Smooth muscle cell (in vitro differentiated cells): ENCODE measurements at regions not wholly inside any gene's neighbourhood (a gene's known extent, or its start where the extent isn't known, plus 50 kb on each side); places are given as distances from the start of the nearest gene placed in this dataset.

Source experiments
- DNase-seq: peaks from one replicate; lab custom pipeline; 2025; ENCODE audit not compliant: unreplicated experiment; lab: John Stamatoyannopoulos, UW
- H2AFZ ChIP-seq: fragments of 200-600 bp; sonication (generic); 2 replicates; pipeline ENCODE4 v1.6.0; 2016; ENCODE audit warnings: antibody characterized with exemption, low read depth, mild to moderate bottlenecking
- H3F3A ChIP-seq: fragments of 200-600 bp; sonication (generic); 2 replicates; pipeline ENCODE4 v1.6.0; 2017; ENCODE audit warnings: antibody characterized with exemption, low read depth
- H3K27ac ChIP-seq: fragments of 200-600 bp; sonication (generic); 2 replicates; pipeline ENCODE4 v1.5.1; 2016; ENCODE audit warnings: low read depth, mild to moderate bottlenecking
- H3K27me3 ChIP-seq: fragments of 200-600 bp; sonication (generic); 2 replicates; pipeline ENCODE4 v1.6.1; 2016; ENCODE audit warnings: low read depth, mild to moderate bottlenecking
- H3K36me3 ChIP-seq: fragments of 200-600 bp; sonication (generic); 2 replicates; pipeline ENCODE4 v1.5.1; 2016; ENCODE audit warnings: low read depth
- H3K4me1 ChIP-seq: fragments of 200-600 bp; sonication (generic); 2 replicates; pipeline ENCODE4 v1.5.1; 2016; ENCODE audit warnings: low read depth
- H3K4me2 ChIP-seq: fragments of 200-600 bp; sonication (generic); 2 replicates; pipeline ENCODE4 v1.6.0; 2016; ENCODE audit warnings: mild to moderate bottlenecking
- H3K4me3 ChIP-seq: fragments of 200-600 bp; sonication (generic); 2 replicates; pipeline ENCODE4 v1.5.1; 2016; ENCODE audit warnings: mild to moderate bottlenecking
- H3K79me2 ChIP-seq: fragments of 200-600 bp; sonication (generic); 2 replicates; pipeline ENCODE4 v1.6.0; 2016; ENCODE audit warnings: low read depth, mild to moderate bottlenecking
- H3K9ac ChIP-seq: fragments of 200-600 bp; sonication (generic); 2 replicates; pipeline ENCODE4 v1.6.0; 2016; ENCODE audit warnings: low read depth
- H3K9me3 ChIP-seq: fragments of 200-600 bp; sonication (generic); replicated peaks from 2 replicates; pipeline ENCODE4 v1.5.1; 2016; ENCODE audit warnings: low read depth
- H4K20me1 ChIP-seq: fragments of 200-600 bp; sonication (generic); 2 replicates; pipeline ENCODE4 v1.6.0; 2016; ENCODE audit warnings: low read depth
- WGBS: methylation state at CpG from one replicate; pipeline ENCODE4 v1.1.7; 2016; ENCODE audit warnings: low lambda C conversion rate; 5-methylcytosine and 5-hydroxymethylcytosine counted together
- TF ChIP-seq, protein P1 (sequence below): fragments of 200-600 bp; sonication (generic); IDR thresholded peaks from 2 replicates; pipeline ENCODE4 v1.5.1; 2017; ENCODE audit warnings: borderline replicate concordance, mild to moderate bottlenecking, antibody characterized with exemption; ENCODE audit not compliant: insufficient read depth, poor library complexity, severe bottlenecking

DNA sequence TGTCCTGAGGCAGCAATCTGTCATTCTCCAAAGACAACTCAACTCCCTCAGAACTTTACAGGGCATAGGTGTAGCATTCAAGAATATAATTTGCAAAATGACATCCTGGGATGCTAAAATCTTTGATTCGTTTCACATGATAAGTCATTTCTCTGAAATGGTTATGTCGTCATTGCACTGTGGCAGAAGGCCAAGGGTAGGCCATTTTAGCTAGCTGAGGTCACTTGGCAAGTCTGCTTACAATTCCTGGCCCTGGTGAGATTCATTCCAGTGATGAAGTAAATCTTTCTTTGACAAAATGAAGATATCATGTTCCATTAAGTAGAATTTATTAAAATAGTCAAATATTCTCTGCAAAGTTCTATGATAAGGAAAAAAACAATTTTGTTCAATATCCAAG lies 1410.3 kb upstream of the LRRTM1 start:
- no peaks in the 10 kb centered on the region for H3F3A ChIP-seq
- H4K20me1 ChIP-seq = no peaks in the 10 kb centered on the region
- H3K4me3 ChIP-seq = no peak overlapping the region
- H3K9ac ChIP-seq = no peak overlapping the region
- no peaks in the 10 kb centered on the region for H3K9me3 ChIP-seq
- no peak overlapping the region for H2AFZ ChIP-seq
- H3K27ac ChIP-seq = no peak overlapping the region
- TF ChIP-seq, protein P1, sequence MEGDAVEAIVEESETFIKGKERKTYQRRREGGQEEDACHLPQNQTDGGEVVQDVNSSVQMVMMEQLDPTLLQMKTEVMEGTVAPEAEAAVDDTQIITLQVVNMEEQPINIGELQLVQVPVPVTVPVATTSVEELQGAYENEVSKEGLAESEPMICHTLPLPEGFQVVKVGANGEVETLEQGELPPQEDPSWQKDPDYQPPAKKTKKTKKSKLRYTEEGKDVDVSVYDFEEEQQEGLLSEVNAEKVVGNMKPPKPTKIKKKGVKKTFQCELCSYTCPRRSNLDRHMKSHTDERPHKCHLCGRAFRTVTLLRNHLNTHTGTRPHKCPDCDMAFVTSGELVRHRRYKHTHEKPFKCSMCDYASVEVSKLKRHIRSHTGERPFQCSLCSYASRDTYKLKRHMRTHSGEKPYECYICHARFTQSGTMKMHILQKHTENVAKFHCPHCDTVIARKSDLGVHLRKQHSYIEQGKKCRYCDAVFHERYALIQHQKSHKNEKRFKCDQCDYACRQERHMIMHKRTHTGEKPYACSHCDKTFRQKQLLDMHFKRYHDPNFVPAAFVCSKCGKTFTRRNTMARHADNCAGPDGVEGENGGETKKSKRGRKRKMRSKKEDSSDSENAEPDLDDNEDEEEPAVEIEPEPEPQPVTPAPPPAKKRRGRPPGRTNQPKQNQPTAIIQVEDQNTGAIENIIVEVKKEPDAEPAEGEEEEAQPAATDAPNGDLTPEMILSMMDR = no peak
- no peaks in the 10 kb centered on the region for H3K27me3 ChIP-seq
- no peaks in the 10 kb centered on the region for H3K79me2 ChIP-seq
- DNase-seq = no peak
- H3K4me1 ChIP-seq = no peaks in the 10 kb centered on the region
- WGBS = 78% methylated on average over 2 of the region's 2 CpGs
- no peak overlapping the region for H3K4me2 ChIP-seq
- H3K36me3 ChIP-seq = no peaks in the 10 kb centered on the region

DNA sequence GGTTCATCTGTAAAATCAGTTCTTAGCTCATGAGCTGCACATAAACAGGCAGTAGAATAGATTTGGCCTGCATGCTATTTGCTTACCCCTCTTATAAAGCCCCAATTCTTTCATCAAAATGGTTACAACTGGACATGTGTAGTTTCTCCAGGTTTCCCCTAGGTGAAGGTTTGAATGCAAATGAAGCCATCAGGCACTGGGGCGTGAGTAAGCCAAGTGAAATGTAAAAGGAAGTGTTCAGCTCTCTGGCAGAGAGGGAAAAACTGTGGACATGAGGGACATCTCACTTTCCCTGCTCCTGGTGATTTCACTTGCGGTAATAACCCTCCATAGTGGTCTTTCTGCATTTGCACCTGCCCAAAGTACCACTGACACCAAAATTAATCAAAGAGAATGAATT lies 1402.3 kb upstream of the LRRTM1 start:
- Histone ChIP-seq H4K20me1 (no peaks in the 10 kb centered on the region), H2AFZ (no peak overlapping the region), H3K27me3 (no peaks in the 10 kb centered on the region), H3K4me3 (no peak overlapping the region), H3K9me3 (no peaks in the 10 kb centered on the region), H3K27ac (no peak overlapping the region), H3K36me3 (no peaks in the 10 kb centered on the region), H3K9ac (no peak overlapping the region), H3F3A (no peaks in the 10 kb centered on the region), H3K4me1 (no peaks in the 10 kb centered on the region), H3K4me2 (no peak overlapping the region), H3K79me2 (no peaks in the 10 kb centered on the region)
- TF ChIP-seq, protein P1 = no peak
- no peak for DNase-seq
- 86% methylated on average over 2 of the region's 2 CpGs for WGBS

DNA sequence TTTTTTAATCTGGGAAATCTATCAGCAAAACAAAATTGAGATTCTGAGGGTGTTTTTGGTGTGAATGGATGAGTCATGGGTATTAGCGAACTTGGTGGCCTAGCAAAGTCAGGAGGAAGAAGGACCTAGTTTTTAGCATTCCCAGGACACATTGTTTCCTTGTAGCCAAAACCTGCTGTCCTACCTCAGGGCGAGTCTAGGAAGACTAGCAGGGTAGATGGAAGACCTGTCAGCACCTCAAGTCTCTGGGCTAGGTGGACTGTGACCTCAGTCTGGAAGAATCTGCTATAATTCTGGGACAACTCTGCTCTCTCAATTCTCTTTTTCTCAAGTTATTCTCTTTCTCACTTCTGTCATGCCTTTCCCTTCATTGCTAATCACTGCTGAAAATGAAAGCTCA lies 1399.3 kb upstream of the LRRTM1 start:
- DNase-seq = no peak
- H3K4me2 ChIP-seq = no peak overlapping the region
- no peak overlapping the region for H3K27ac ChIP-seq
- no peaks in the 10 kb centered on the region for H3K36me3 ChIP-seq
- no peaks in the 10 kb centered on the region for H3K27me3 ChIP-seq
- H3K9me3 ChIP-seq = no peaks in the 10 kb centered on the region
- H3K9ac ChIP-seq = no peak overlapping the region
- H4K20me1 ChIP-seq = no peaks in the 10 kb centered on the region
- TF ChIP-seq, protein P1 = no peak
- H3K4me3 ChIP-seq = no peak overlapping the region
- H2AFZ ChIP-seq = no peak overlapping the region
- no peaks in the 10 kb centered on the region for H3K4me1 ChIP-seq
- no peaks in the 10 kb centered on the region for H3K79me2 ChIP-seq
- WGBS = 68% methylated on average over 2 of the region's 2 CpGs
- H3F3A ChIP-seq = no peaks in the 10 kb centered on the region

DNA sequence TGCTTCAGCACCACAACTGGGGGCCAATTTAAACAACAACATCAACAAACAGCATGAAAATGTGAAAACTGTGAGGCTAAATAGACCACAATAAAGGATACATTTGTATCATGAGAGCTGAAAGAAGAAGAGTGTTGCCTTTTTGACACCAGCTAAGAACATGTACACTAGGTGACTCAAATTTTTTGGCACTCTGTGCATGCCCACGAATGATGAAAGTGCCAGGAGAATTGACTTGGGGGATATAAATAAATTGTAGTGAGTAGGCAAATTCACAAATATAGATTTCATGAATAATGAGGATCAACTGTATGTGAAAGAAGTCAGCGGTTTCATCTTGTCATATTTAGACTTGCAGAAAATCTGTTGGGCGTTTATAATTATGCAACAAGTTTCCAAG lies 1388.0 kb upstream of the LRRTM1 start:
- DNase-seq = no peak
- no peak overlapping the region for H3K27ac ChIP-seq
- H3K9ac ChIP-seq = no peak overlapping the region
- H4K20me1 ChIP-seq = no peaks in the 10 kb centered on the region
- TF ChIP-seq, protein P1 = no peak
- H2AFZ ChIP-seq = no peak overlapping the region
- H3K4me1 ChIP-seq = no peaks in the 10 kb centered on the region
- no peaks in the 10 kb centered on the region for H3K79me2 ChIP-seq
- H3K9me3 ChIP-seq = no peaks in the 10 kb centered on the region
- 87% methylated on average over 3 of the region's 3 CpGs for WGBS
- H3K4me2 ChIP-seq = no peak overlapping the region
- no peaks in the 10 kb centered on the region for H3F3A ChIP-seq
- H3K4me3 ChIP-seq = no peak overlapping the region
- H3K36me3 ChIP-seq = no peaks in the 10 kb centered on the region
- no peaks in the 10 kb centered on the region for H3K27me3 ChIP-seq
